SK-N-SH (cell line): ENCODE measurements at regions not wholly inside any gene's neighbourhood (a gene's known extent, or its start where the extent isn't known, plus 50 kb on each side); places are given as distances from the start of the nearest gene placed in this dataset.

ENCODE experiments used
- CTCF ChIA-PET: fragments of 300-600, 350-600 bp; formaldehyde crosslinking; extraction: SDS; loops from one replicate; lab custom pipeline; 2021; lab: Yijun Ruan, JAX
- POLR2A ChIA-PET: fragments of 350-600 bp; sonication (Branson Sonifier 250); formaldehyde crosslinking; extraction: SDS; loops from one replicate; lab custom pipeline; 2020; ENCODE audit warnings: antibody characterized with exemption, inconsistent platforms; lab: Yijun Ruan, JAX
- DNase-seq: peaks from one replicate; pipeline ENCODE4 v3.0.0; 2012
- H2AFZ ChIP-seq: fragments of 200-600 bp; sonication (generic); 2 replicates; pipeline ENCODE4 v1.8.1; 2016; ENCODE audit warnings: antibody characterized with exemption, mild to moderate bottlenecking, low read depth
- H3F3A ChIP-seq: fragments of 200-600 bp; sonication (generic); replicated peaks from 2 replicates; pipeline ENCODE3; 2016; ENCODE audit warnings: antibody characterized with exemption, mild to moderate bottlenecking; ENCODE audit not compliant: insufficient read depth
- H3K27ac ChIP-seq, 2 experiments: fragments of 200-500 bp in 1 of 2; fragments of 200-600 bp in 1 of 2; sonication (Bioruptor generic) in 1 of 2; sonication (generic), shearing (Covaris generic) in 1 of 2; 2 replicates each; pipeline versions ENCODE4 v1.5.1 to v1.6.1; 2014 to 2016; ENCODE audit warnings: low read depth in 2 of 2, inconsistent platforms in 1 of 2, low read length in 1 of 2, mild to moderate bottlenecking in 1 of 2, mixed read lengths in 1 of 2
- H3K27me3 ChIP-seq: fragments of 200-600 bp; sonication (generic), shearing (Covaris generic); 2 replicates; pipeline ENCODE4 v1.6.1; 2016; ENCODE audit warnings: mixed run types; ENCODE audit not compliant: insufficient read depth
- H3K36me3 ChIP-seq, 2 experiments: fragments of 200-500 bp in 1 of 2; fragments of 200-600 bp in 1 of 2; sonication (Bioruptor generic) in 1 of 2; sonication (generic) in 1 of 2; replicated peaks in 1 of 2; 2 replicates each; pipeline versions ENCODE3 to v1.5.1; 2014 to 2016; ENCODE audit warnings: low read length in 1 of 2, mild to moderate bottlenecking in 1 of 2; ENCODE audit not compliant: insufficient read depth in 2 of 2, control insufficient read depth in 1 of 2
- H3K4me1 ChIP-seq, 2 experiments: fragments of 200-500 bp in 1 of 2; fragments of 200-600 bp in 1 of 2; sonication (Bioruptor generic) in 1 of 2; sonication (generic), shearing (Covaris generic) in 1 of 2; 2 replicates each; pipeline versions ENCODE4 v1.5.1 to v1.6.1; 2014 to 2016; ENCODE audit warnings: low read depth in 1 of 2, low read length in 1 of 2, mixed run types in 1 of 2; ENCODE audit not compliant: insufficient read depth in 2 of 2, control insufficient read depth in 1 of 2
- H3K4me2 ChIP-seq: fragments of 200-600 bp; sonication (generic), shearing (Covaris generic); 2 replicates; pipeline ENCODE4 v1.6.1; 2017; ENCODE audit warnings: mixed run types
- H3K4me3 ChIP-seq, 2 experiments: fragments of 200-500 bp in 1 of 2; fragments of 200-600 bp in 1 of 2; sonication (Bioruptor generic) in 1 of 2; sonication (generic), shearing (Covaris generic) in 1 of 2; 2 replicates each; pipeline versions ENCODE4 v1.5.1 to v1.8.1; 2014 to 2016; ENCODE audit warnings: low read depth in 2 of 2, inconsistent platforms in 1 of 2, low read length in 1 of 2, mild to moderate bottlenecking in 1 of 2, mixed read lengths in 1 of 2, moderate library complexity in 1 of 2
- H3K79me2 ChIP-seq: fragments of 200-600 bp; sonication (generic); 2 replicates; pipeline ENCODE4 v1.8.1; 2017; ENCODE audit warnings: mild to moderate bottlenecking; ENCODE audit not compliant: insufficient read depth
- H3K9ac ChIP-seq: fragments of 200-600 bp; sonication (generic); 2 replicates; pipeline ENCODE4 v1.6.1; 2017; ENCODE audit warnings: mixed run types
- H3K9me2 ChIP-seq: fragments of 200-600 bp; sonication (generic); 2 replicates; pipeline ENCODE4 v1.6.1; 2017; ENCODE audit warnings: mixed run types
- H3K9me3 ChIP-seq: fragments of 200-600 bp; sonication (generic); 2 replicates; pipeline ENCODE4 v1.6.1; 2017; ENCODE audit warnings: mixed run types, mild to moderate bottlenecking, moderate library complexity
- H4K20me1 ChIP-seq: fragments of 200-600 bp; sonication (generic); 2 replicates; pipeline ENCODE4 v1.6.1; 2017; ENCODE audit warnings: mild to moderate bottlenecking, mixed run types; ENCODE audit not compliant: insufficient read depth
- ELF1 ChIP-seq: IDR thresholded peaks from 2 replicates; pipeline ENCODE4 v1.4.0; 2012
- FOXJ3 ChIP-seq: sonication (generic); formaldehyde crosslinking; IDR thresholded peaks from 2 replicates; pipeline ENCODE4 v1.5.1; 2020; ENCODE audit warnings: mild to moderate bottlenecking, missing genetic modification reagents
- FOXM1 ChIP-seq: IDR thresholded peaks from 2 replicates; pipeline ENCODE4 v1.4.0; 2012; ENCODE audit warnings: low read depth, mild to moderate bottlenecking
- GATA2 ChIP-seq: sonication (generic); formaldehyde crosslinking; IDR thresholded peaks from 2 replicates; pipeline ENCODE4 v1.5.0; 2020; ENCODE audit warnings: mild to moderate bottlenecking, missing genetic modification reagents
- PBX3 ChIP-seq: IDR thresholded peaks from 2 replicates; pipeline ENCODE4; 2012
- RCOR1 ChIP-seq: fragments of 150-350 bp; IDR thresholded peaks from 2 replicates; pipeline ENCODE4 v1.6.1; 2017; ENCODE audit warnings: antibody characterized with exemption, low read length
- TCF12 ChIP-seq: IDR thresholded peaks from 2 replicates; pipeline ENCODE4 v1.4.0; 2012
- USF1 ChIP-seq: IDR thresholded peaks from 2 replicates; pipeline ENCODE4 v1.4.0; 2012; ENCODE audit warnings: low read depth, borderline replicate concordance
- USF2 ChIP-seq: fragments of 150-350 bp; IDR thresholded peaks from 2 replicates; pipeline ENCODE4 v1.6.1; 2017; ENCODE audit warnings: antibody characterized with exemption, low read length, low read depth, borderline replicate concordance
- ZBTB33 ChIP-seq: IDR thresholded peaks from 2 replicates; pipeline ENCODE4 v1.4.0; 2012; ENCODE audit warnings: low read depth, borderline replicate concordance
- WGBS: methylation state at CpG from one replicate; pipeline ENCODE4 v1.1.6; 2017; ENCODE audit warnings: low lambda C conversion rate; 5-methylcytosine and 5-hydroxymethylcytosine counted together
- TF ChIP-seq, protein P1 (sequence below): IDR thresholded peaks from 2 replicates; pipeline ENCODE4 v1.6.1; 2012; ENCODE audit warnings: mild to moderate bottlenecking, low read depth, low read length, moderate library complexity

GRCh38 chr12:105946493-105946901 is 192.3 kb downstream of the NUAK1 start:
- Histone ChIP-seq H3K9me3 (no peaks in the 10 kb centered on the region), H3K27me3 (no peaks in the 10 kb centered on the region), H3K36me3 (no peaks in the 10 kb centered on the region), H3F3A (no peaks in the 10 kb centered on the region), H3K79me2 (no peaks in the 10 kb centered on the region), H3K4me2 (no peak overlapping the region), H3K9ac (no peak overlapping the region), H3K9me2 (no peaks in the 10 kb centered on the region), H3K4me3 (no peak overlapping the region), H4K20me1 (no peaks in the 10 kb centered on the region), H3K4me1 (no peaks in the 10 kb centered on the region), H3K27ac (no peak overlapping the region), H2AFZ (no peak overlapping the region)
- no peak for DNase-seq
- ChIA-PET CTCF (no interaction called here), POLR2A (no interaction called here)
- TF ChIP-seq, protein P1, sequence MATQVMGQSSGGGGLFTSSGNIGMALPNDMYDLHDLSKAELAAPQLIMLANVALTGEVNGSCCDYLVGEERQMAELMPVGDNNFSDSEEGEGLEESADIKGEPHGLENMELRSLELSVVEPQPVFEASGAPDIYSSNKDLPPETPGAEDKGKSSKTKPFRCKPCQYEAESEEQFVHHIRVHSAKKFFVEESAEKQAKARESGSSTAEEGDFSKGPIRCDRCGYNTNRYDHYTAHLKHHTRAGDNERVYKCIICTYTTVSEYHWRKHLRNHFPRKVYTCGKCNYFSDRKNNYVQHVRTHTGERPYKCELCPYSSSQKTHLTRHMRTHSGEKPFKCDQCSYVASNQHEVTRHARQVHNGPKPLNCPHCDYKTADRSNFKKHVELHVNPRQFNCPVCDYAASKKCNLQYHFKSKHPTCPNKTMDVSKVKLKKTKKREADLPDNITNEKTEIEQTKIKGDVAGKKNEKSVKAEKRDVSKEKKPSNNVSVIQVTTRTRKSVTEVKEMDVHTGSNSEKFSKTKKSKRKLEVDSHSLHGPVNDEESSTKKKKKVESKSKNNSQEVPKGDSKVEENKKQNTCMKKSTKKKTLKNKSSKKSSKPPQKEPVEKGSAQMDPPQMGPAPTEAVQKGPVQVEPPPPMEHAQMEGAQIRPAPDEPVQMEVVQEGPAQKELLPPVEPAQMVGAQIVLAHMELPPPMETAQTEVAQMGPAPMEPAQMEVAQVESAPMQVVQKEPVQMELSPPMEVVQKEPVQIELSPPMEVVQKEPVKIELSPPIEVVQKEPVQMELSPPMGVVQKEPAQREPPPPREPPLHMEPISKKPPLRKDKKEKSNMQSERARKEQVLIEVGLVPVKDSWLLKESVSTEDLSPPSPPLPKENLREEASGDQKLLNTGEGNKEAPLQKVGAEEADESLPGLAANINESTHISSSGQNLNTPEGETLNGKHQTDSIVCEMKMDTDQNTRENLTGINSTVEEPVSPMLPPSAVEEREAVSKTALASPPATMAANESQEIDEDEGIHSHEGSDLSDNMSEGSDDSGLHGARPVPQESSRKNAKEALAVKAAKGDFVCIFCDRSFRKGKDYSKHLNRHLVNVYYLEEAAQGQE = no peak
- TF ChIP-seq GATA2 (CRISPR knock-in tag) (no peak), ZBTB33 (no peak), FOXJ3 (no peak), TCF12 (no peak), RCOR1 (no peak)
- 56% methylated on average over 2 of the region's 2 CpGs for WGBS

GRCh38 chr12:105947906-105948305 is 190.8 kb downstream of the NUAK1 start:
- Histone ChIP-seq H2AFZ (no peak overlapping the region), H3K9me2 (no peaks in the 10 kb centered on the region), H3K9me3 (no peaks in the 10 kb centered on the region), H3F3A (no peaks in the 10 kb centered on the region), H3K9ac (no peak overlapping the region), H3K36me3 (no peaks in the 10 kb centered on the region), H3K27me3 (no peaks in the 10 kb centered on the region), H3K4me1 (no peaks in the 10 kb centered on the region), H3K27ac (no peak overlapping the region), H4K20me1 (no peaks in the 10 kb centered on the region), H3K4me3 (no peak overlapping the region), H3K79me2 (no peaks in the 10 kb centered on the region), H3K4me2 (no peak overlapping the region)
- CTCF ChIA-PET = no interaction called here
- 80% methylated on average over 5 of the region's 5 CpGs for WGBS
- POLR2A ChIA-PET = no interaction called here
- no peak for DNase-seq
- TF ChIP-seq FOXJ3 (no peak), ELF1 (no peak), GATA2 (CRISPR knock-in tag) (no peak), RCOR1 (no peak), FOXM1 (no peak), USF1 (no peak), USF2 (no peak), ZBTB33 (no peak), PBX3 (no peak)
- TF ChIP-seq, protein P1 = no peak
